GM10266 (cell line): ENCODE measurements at regions not wholly inside any gene's neighbourhood (a gene's known extent, or its start where the extent isn't known, plus 50 kb on each side); places are given as distances from the start of the nearest gene placed in this dataset.

Source experiments
- DNase-seq: peaks from one replicate; pipeline ENCODE4 v3.0.0; 2012; ENCODE audit errors: extremely low spot score
- CTCF ChIP-seq: IDR thresholded peaks from 2 replicates; pipeline ENCODE4 v1.5.1; 2012; ENCODE audit warnings: mild to moderate bottlenecking, low read depth; ENCODE audit not compliant: control insufficient read depth, insufficient read depth; ENCODE audit errors: missing control alignments

GRCh38 chr10:75295868-75296441 lies 60.2 kb upstream of the COMTD1 start:
- no peak for TF ChIP-seq CTCF
- DNase-seq: no peak

GRCh38 chr10:75294866-75295701 lies 59.3 kb upstream of the COMTD1 start:
- peak; percentile 26 for TF ChIP-seq CTCF
- peak; percentile 69 for DNase-seq

GRCh38 chr10:75294518-75294865 lies 58.7 kb upstream of the COMTD1 start:
- no peak for TF ChIP-seq CTCF
- DNase-seq: no peak

GRCh38 chr10:75294031-75294437 lies 58.3 kb upstream of the COMTD1 start:
- no peak for TF ChIP-seq CTCF
- no peak for DNase-seq

- no peak for TF ChIP-seq CTCF
- no peak for DNase-seq
These were observed 57.7 kb upstream of the COMTD1 start for GRCh38 chr10:75293446-75293820.

- no peak for DNase-seq
- TF ChIP-seq CTCF: no peak
These were observed 57.2 kb upstream of the COMTD1 start for GRCh38 chr10:75292794-75293445.

- DNase-seq: no peak
- no peak for TF ChIP-seq CTCF
These were observed 56.0 kb upstream of the COMTD1 start for GRCh38 chr10:75291805-75292204.
